BLaER1 treated with 17β-estradiol and CSF1 and Interleukin-3, amounts not matched to agents 10 nM and 100 nM (cell line): ENCODE measurements at regions not wholly inside any gene's neighbourhood (a gene's known extent, or its start where the extent isn't known, plus 50 kb on each side); places are given as distances from the start of the nearest gene placed in this dataset.

Source experiments
- H3K27ac ChIP-seq, 11 experiments: shearing (Covaris generic); formaldehyde crosslinking; 2 replicates each; pipeline ENCODE4 v1.8.1; 2022
- H3K27me3 ChIP-seq, 11 experiments: shearing (Covaris generic); formaldehyde crosslinking; 2 replicates each; pipeline ENCODE4 v1.8.1; 2022
- H3K36me3 ChIP-seq, 11 experiments: shearing (Covaris generic); formaldehyde crosslinking; 2 replicates each; pipeline ENCODE4 v1.8.1; 2022
- H3K4me1 ChIP-seq, 10 experiments: shearing (Covaris generic); formaldehyde crosslinking; 2 replicates each; pipeline ENCODE4 v1.8.1; 2022
- H3K4me2 ChIP-seq, 11 experiments: shearing (Covaris generic); formaldehyde crosslinking; 2 replicates each; pipeline ENCODE4 v1.8.1; 2022
- H3K4me3 ChIP-seq, 10 experiments: shearing (Covaris generic); formaldehyde crosslinking; 2 replicates each; pipeline ENCODE4 v1.8.1; 2022
- H3K9ac ChIP-seq, 11 experiments: shearing (Covaris generic); formaldehyde crosslinking; 2 replicates each; pipeline ENCODE4 v1.8.1; 2022
- H3K9me3 ChIP-seq, 11 experiments: shearing (Covaris generic); formaldehyde crosslinking; replicated peaks in 1 of 11; 2 replicates each; pipeline ENCODE4 v1.8.1; 2022
- H4K20me1 ChIP-seq, 11 experiments: shearing (Covaris generic); formaldehyde crosslinking; 2 replicates each; pipeline ENCODE4 v1.8.1; 2022
- Cebpa-rat ChIP-seq, 11 experiments: shearing (Covaris generic); IDR thresholded peaks; 2 replicates each; pipeline ENCODE4 v1.8.1; 2022

DNA sequence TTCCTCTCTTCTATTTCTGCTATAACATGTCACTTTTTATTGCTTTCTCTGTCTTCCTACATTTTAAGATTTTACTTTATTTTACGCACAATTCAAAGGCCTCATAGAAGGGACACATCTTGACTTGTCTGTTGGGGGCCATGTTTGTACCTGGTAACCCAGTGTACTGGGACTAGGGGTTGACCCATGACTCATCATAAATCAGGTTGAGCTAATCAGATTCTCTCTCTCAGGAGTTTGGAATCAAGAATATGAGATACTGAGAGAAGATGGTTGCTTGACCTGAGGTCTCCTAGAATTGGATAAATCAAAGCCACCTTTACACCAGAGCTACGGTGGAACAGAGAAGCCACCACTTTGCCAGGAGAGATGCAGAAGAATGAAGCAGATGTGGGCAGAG, 153.0 kb downstream of the UXS1 start:
- H3K27ac ChIP-seq: no peak overlapping the region
- H3K36me3 ChIP-seq: no peaks in the 10 kb centered on the region
- no peaks in the 10 kb centered on the region; a peak in 1 of 20 replicates for H3K4me1 ChIP-seq
- no peaks in the 10 kb centered on the region for H4K20me1 ChIP-seq
- H3K4me3 ChIP-seq: no peak overlapping the region
- H3K4me2 ChIP-seq: no peak overlapping the region
- H3K27me3 ChIP-seq: no peaks in the 10 kb centered on the region
- TF ChIP-seq Cebpa-rat (IDR thresholded peaks at IDR 0.05): no peak
- no peak overlapping the region for H3K9ac ChIP-seq
- H3K9me3 ChIP-seq: no peaks in the 10 kb centered on the region

DNA sequence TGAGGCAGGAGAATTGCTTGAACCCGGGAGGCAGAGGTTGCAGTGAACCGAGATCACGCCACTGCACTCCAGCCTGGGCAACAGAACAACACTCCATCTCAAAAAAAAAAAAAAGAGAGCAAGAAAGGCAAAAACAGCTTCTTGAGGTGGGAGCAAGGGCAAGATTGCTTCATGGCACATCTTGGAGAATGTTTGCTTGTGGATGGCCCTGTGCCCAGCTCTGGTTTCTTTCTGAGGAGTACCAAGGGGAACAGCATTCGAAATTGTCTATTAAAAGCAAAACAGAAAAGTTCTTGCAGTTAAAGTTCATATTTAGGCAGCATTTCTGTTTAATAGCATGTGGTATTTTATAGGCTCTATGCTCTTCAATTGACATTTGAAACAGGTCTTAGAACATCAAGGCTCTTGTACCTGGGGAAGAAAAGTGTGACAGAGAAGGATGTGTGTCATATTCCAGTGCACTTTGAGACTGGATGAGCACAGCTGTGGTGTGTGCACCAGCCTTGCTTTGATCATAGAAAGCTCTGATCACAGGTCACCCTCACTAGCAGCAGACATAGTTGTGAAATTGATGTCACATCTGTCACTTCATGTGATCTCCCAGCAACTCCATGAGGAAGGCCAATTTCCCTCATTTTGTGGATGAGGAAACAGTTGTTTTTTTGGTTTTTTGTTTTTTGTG, 154.3 kb downstream of the UXS1 start:
- no peaks in the 10 kb centered on the region for H4K20me1 ChIP-seq

DNA sequence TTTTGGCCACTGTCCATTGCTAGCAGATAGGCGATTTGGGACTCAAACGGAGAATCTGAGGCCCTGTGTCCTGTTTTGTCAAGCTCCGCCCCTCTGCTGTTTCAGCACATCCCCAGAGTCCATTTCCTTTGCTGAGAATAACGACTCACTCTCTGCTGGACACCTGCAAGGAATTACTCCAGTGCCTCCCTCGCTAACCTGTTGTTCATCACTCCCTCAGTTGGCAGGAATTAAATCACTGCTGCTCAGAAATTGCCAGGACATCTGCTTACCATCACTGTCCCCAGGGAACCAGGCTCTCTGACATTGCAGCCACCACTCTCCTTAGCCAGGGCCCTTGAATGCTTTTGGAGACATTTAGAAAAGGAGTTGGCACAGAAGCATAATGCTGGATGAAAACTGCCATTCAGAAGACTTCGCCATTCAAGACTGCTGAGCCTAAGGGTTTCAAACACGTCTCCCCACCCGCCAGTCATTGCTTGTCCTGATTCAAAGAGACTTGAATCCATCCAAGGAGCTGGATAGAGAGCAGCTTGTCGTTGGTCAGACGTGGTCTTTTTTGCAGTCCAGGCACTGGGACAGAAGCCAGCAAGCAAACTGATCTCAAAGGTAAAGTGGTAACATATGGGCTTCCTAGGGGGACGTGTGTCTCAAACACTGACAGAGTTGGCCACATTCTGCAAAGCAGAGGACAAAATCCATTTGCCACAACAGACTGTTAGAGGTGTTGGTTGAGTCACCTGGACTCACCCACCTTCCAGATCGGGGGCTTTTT, 155.3 kb downstream of the UXS1 start:
- Histone ChIP-seq H3K4me2 (no peak overlapping the region), H3K27ac (no peak overlapping the region), H3K4me1 (no peaks in the 10 kb centered on the region; a peak in 1 of 20 replicates), H3K36me3 (no peaks in the 10 kb centered on the region), H3K9ac (no peak overlapping the region), H3K4me3 (no peak overlapping the region), H4K20me1 (no peaks in the 10 kb centered on the region), H3K27me3 (no peaks in the 10 kb centered on the region), H3K9me3 (0 out of 22 replicates have a peak, but pooled peaks cover 0 to 1% (median 0%) of the 10 kb centered on the region in 11 experiments)
- no peak for TF ChIP-seq Cebpa-rat (IDR thresholded peaks at IDR 0.05)

More for the DNA sequence above, 154.3 kb downstream of the UXS1 start:
- Histone ChIP-seq H3K4me1 (no peaks in the 10 kb centered on the region; a peak in 1 of 20 replicates), H3K27me3 (no peaks in the 10 kb centered on the region), H3K9ac (no peak overlapping the region), H3K27ac (no peak overlapping the region), H3K4me3 (no peak overlapping the region), H3K36me3 (no peaks in the 10 kb centered on the region), H3K4me2 (no peak overlapping the region), H3K9me3 (no peaks in the 10 kb centered on the region)
- no peak for TF ChIP-seq Cebpa-rat (IDR thresholded peaks at IDR 0.05)

DNA sequence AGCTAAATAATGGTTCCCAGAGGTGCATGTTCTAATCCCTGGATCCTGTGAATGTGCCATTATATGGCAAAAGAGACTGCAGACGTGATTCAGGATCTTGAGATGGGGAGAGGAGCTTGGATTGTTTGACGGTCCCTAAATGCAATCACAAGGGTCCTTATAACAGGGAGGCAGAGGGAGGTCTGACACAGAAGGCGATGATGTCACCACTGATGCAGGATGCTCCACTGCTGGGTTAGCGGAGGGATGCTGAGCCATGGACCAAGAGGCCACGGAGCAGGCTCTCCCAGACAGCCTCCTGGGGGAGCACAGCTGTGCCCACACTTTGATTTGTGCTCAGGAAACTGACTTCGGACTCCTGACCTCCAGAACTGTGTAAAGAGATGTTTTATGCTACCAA, 156.2 kb downstream of the UXS1 start:
- H3K27ac ChIP-seq: no peak overlapping the region
- no peak for TF ChIP-seq Cebpa-rat (IDR thresholded peaks at IDR 0.05)
- no peak overlapping the region for H3K4me2 ChIP-seq
- H4K20me1 ChIP-seq: no peaks in the 10 kb centered on the region
- H3K9me3 ChIP-seq: peaks cover 0 to 10% (median 4%) of the 10 kb centered on the region in 11 experiments; a peak in 12 of 22 replicates
- H3K4me1 ChIP-seq: no peaks in the 10 kb centered on the region; a peak in 1 of 20 replicates
- H3K9ac ChIP-seq: no peak overlapping the region
- H3K4me3 ChIP-seq: no peak overlapping the region
- H3K27me3 ChIP-seq: no peaks in the 10 kb centered on the region
- H3K36me3 ChIP-seq: no peaks in the 10 kb centered on the region

DNA sequence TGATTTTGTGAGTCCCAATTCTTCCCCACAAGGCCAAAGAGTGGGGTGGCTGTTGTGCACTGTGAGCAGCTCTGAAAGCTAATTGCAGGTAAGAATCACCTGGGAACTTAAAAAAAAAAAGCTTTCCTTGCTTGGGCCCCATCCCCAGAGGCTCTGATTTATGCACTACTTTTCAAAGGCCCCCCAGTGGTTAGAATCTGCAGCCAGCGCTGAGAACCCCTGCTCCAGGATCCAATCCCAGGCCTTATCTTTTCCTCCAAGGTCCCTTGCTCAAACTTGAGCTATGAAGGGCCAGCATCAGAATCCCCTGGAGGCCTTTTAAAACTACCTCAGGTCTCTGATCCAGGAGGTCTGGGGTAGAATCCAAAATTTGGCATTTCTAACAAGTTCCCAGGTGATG, 156.8 kb downstream of the UXS1 start:
- Histone ChIP-seq H3K4me2 (no peak overlapping the region), H3K9ac (no peak overlapping the region), H3K9me3 (peaks cover 0 to 16% (median 8%) of the 10 kb centered on the region in 11 experiments; a peak in 12 of 22 replicates), H3K4me3 (no peak overlapping the region), H4K20me1 (no peaks in the 10 kb centered on the region), H3K27me3 (no peaks in the 10 kb centered on the region), H3K36me3 (no peaks in the 10 kb centered on the region), H3K4me1 (no peaks in the 10 kb centered on the region; a peak in 1 of 20 replicates), H3K27ac (no peak overlapping the region)
- no peak for TF ChIP-seq Cebpa-rat (IDR thresholded peaks at IDR 0.05)

DNA sequence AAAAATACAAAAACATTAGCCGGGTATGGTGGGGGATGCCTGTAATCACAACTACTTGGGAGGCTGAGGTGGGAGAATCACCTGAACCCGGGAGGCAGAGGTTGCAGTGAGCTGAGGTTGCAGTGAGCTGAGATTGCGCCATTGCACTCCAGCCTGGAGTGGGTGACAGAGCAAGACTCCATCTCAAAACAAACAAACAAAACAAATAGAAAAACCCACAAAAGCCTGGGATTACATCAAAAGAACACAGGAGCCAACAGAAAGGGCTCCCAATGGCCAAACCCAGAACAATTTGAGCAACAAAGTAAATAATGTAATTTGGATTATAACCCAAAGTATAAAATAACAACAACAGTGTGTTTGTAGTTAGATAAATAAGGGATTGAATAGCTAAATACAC, 159.8 kb downstream of the UXS1 start:
- TF ChIP-seq Cebpa-rat (IDR thresholded peaks at IDR 0.05): 0 out of 22 replicates have a peak, but pooled peaks of 1 of the 11 experiments have one; percentile 8
- Histone ChIP-seq H3K4me2 (no peak overlapping the region), H3K4me1 (peaks cover 0 to 26% (median 0%) of the 10 kb centered on the region in 10 experiments; a peak in 5 of 20 replicates), H3K9ac (no peak overlapping the region), H4K20me1 (no peaks in the 10 kb centered on the region), H3K9me3 (peaks cover 0 to 16% (median 8%) of the 10 kb centered on the region in 11 experiments; a peak in 12 of 22 replicates), H3K36me3 (no peaks in the 10 kb centered on the region), H3K27me3 (no peaks in the 10 kb centered on the region), H3K4me3 (no peak overlapping the region), H3K27ac (no peak overlapping the region)

DNA sequence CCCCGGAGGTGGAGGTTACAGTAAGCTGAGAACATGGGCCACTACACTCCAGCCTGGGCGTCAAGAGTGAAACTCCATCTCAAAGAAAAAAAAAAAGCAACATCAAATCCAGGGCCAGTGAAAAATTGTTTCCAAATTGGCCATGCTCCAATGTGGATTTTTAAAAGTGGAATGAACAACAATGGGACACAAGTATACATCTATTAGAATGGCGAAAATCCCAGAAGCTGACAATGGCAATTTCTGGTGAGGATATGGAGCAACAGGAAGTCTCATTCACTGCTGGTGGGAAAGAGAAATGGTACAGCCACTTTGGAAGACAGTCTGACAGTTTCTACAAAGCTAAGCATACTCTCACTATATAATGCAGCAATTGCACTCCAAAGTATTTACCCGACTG, 161.4 kb downstream of the UXS1 start:
- Histone ChIP-seq H3K4me3 (no peak overlapping the region), H3K4me2 (no peak overlapping the region), H3K9ac (no peak overlapping the region), H4K20me1 (no peaks in the 10 kb centered on the region), H3K9me3 (peaks cover 0 to 16% (median 8%) of the 10 kb centered on the region in 11 experiments; a peak in 12 of 22 replicates), H3K4me1 (peaks cover 0 to 26% (median 0%) of the 10 kb centered on the region in 10 experiments; a peak in 4 of 20 replicates), H3K27ac (no peak overlapping the region), H3K27me3 (no peaks in the 10 kb centered on the region), H3K36me3 (no peaks in the 10 kb centered on the region)
- no peak for TF ChIP-seq Cebpa-rat (IDR thresholded peaks at IDR 0.05)

DNA sequence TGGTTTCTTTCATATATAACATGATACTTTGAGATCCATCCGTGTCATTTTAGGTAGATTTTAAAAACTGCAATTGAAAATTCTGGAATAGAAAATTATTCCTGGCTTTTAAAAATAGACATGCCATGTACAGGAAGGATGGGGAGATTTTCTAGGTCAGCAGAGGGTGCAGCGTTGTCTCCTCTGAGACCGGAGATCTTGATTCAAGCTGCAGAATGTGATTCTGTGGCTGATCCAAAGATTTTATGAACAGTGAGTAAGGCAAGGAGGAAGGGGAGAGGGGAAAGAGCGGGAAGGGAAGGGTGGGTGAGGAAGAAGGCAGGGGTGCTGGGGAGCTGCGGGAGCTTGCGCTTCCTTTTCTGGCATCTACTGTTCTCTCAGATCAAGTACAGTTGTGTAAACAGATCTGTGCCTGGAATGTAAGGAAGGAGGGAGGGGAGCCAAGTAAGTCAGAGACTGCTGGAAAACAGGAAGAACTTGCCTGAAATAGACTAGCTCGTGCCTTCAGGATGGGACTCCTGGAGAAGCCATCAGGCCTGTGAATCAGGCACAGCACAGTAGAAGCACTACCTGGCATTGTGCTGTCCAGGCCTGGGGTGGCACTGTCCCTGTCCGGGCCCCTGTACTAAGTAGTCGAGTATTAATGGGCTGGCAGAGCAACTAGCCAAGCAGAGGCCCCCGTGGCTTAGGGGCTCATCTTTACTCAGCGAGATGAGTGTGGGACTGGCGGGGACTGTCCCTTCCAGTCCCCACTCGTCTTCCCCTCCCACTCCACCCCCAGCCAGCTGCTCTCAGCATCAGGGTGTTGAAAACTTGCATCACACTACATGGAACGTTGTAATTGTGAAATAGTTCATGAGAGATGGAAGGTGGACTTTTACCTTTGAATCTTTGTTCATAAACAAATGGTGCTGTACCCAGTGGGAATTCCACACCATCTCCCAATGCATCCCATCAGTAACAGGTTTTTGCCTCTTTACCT, 163.5 kb downstream of the UXS1 start:
- peaks cover 0 to 16% (median 8%) of the 10 kb centered on the region in 11 experiments; a peak in 12 of 22 replicates for H3K9me3 ChIP-seq

More for the DNA sequence above, 163.5 kb downstream of the UXS1 start:
- peak overlapping the region in 1 of 11 experiments; percentile 41; a peak in 2 of 22 replicates for H3K9ac ChIP-seq
- no peaks in the 10 kb centered on the region for H3K27me3 ChIP-seq
- H3K4me2 ChIP-seq: peak overlapping the region in 3 of 11 experiments; percentile 9 to 61 (median 45); a peak in 5 of 22 replicates
- H3K4me3 ChIP-seq: no peak overlapping the region
- H3K27ac ChIP-seq: peak overlapping the region in 2 of 11 experiments; percentile 17 to 51; a peak in 3 of 22 replicates
- H4K20me1 ChIP-seq: no peaks in the 10 kb centered on the region
- H3K36me3 ChIP-seq: no peaks in the 10 kb centered on the region
- peaks cover 0 to 26% (median 0%) of the 10 kb centered on the region in 10 experiments; a peak in 4 of 20 replicates for H3K4me1 ChIP-seq
- no peak for TF ChIP-seq Cebpa-rat (IDR thresholded peaks at IDR 0.05)
